Endothelial cell of umbilical vein (primary cell): ENCODE measurements at regions not wholly inside any gene's neighbourhood (a gene's known extent, or its start where the extent isn't known, plus 50 kb on each side); places are given as distances from the start of the nearest gene placed in this dataset.

Experiments used
- BruUV-seq: library from RNA; stranded (reverse); fragments of 400-500 nt; replicated peaks from 2 replicates; lab custom pipeline; 2021; lab: Mats Ljungman, UMichigan
- CTCF ChIA-PET: fragments of 300-600, 350-600 bp; sonication (Branson Sonifier 250); formaldehyde crosslinking; loops from one replicate; lab custom pipeline; 2021; ENCODE audit warnings: antibody characterized with exemption, inconsistent platforms; lab: Charles Lee
- POLR2A ChIA-PET: fragments of 300-600, 350-600 bp; sonication (Branson Sonifier 250); formaldehyde crosslinking; loops from one replicate; lab custom pipeline; 2021; ENCODE audit warnings: antibody characterized with exemption, inconsistent platforms; lab: Charles Lee
- DNase-seq: peaks from one replicate; pipeline ENCODE4 v3.0.0-alpha.2; 2011; ENCODE audit warnings: low read depth, low spot score
- FAIRE-seq: peaks from 2 replicates; lab custom pipeline; 2011; peaks lifted over from hg19 to GRCh38; lab: Jason Lieb, UNC
- H2AFZ ChIP-seq: 2 replicates; pipeline ENCODE4 v1.6.0; 2012; ENCODE audit warnings: low read depth, low read length, control low read depth, inconsistent platforms
- H3K27ac ChIP-seq: 2 replicates; pipeline ENCODE4 v1.5.1; 2011; ENCODE audit warnings: low read depth, mild to moderate bottlenecking, control low read depth, low read length, moderate library complexity; ENCODE audit not compliant: insufficient read depth
- H3K27me3 ChIP-seq, 2 experiments: 2 replicates each; pipeline versions ENCODE4 v1.6.0 to v1.6.1; 2011; ENCODE audit warnings: low read length in 2 of 2, mixed read lengths in 1 of 2; ENCODE audit not compliant: control insufficient read depth in 2 of 2, insufficient read depth in 2 of 2
- H3K36me3 ChIP-seq, 2 experiments: 2 replicates in 1 of 2; 3 replicates in 1 of 2; pipeline ENCODE4 v1.5.1; 2011; ENCODE audit warnings: low read length in 2 of 2, mild to moderate bottlenecking in 1 of 2, moderate library complexity in 1 of 2; ENCODE audit not compliant: control insufficient read depth in 2 of 2, insufficient read depth in 2 of 2; ENCODE audit errors: extremely low read depth in 1 of 2
- H3K4me1 ChIP-seq: 3 replicates; pipeline ENCODE4 v1.5.1; 2011; ENCODE audit warnings: mild to moderate bottlenecking, low read length; ENCODE audit not compliant: control insufficient read depth, insufficient read depth; ENCODE audit errors: extremely low read depth
- H3K4me2 ChIP-seq: 2 replicates; pipeline ENCODE4 v1.6.1; 2011; ENCODE audit warnings: low read length, control low read depth, mixed read lengths; ENCODE audit not compliant: insufficient read depth
- H3K4me3 ChIP-seq, 3 experiments: fragments of 200-600 bp in 1 of 3; sonication (generic), shearing (Covaris generic) in 1 of 3; replicated peaks in 1 of 3; 2 replicates each; pipeline ENCODE4 v1.5.1; 2011 to 2016; ENCODE audit warnings: control low read depth in 3 of 3, low read length in 3 of 3, mild to moderate bottlenecking in 2 of 3, inconsistent platforms in 1 of 3, low read depth in 1 of 3, moderate library complexity in 1 of 3; ENCODE audit not compliant: insufficient read depth in 1 of 3
- H3K79me2 ChIP-seq: 2 replicates; pipeline ENCODE4 v1.6.0; 2012; ENCODE audit warnings: low read length, inconsistent platforms; ENCODE audit not compliant: control insufficient read depth, insufficient read depth
- H3K9ac ChIP-seq: replicated peaks from 2 replicates; pipeline ENCODE3; 2011; ENCODE audit warnings: low read length, control low read depth; ENCODE audit not compliant: insufficient read depth; ENCODE audit errors: extremely low read depth
- H3K9me1 ChIP-seq: replicated peaks from 3 replicates; pipeline ENCODE4 v1.6.0; 2011; ENCODE audit warnings: mild to moderate bottlenecking, low read length; ENCODE audit not compliant: control insufficient read depth, insufficient read depth; ENCODE audit errors: extremely low read depth
- H3K9me3 ChIP-seq: replicated peaks from 2 replicates; pipeline ENCODE4 v1.5.1; 2012; ENCODE audit warnings: low read length, inconsistent platforms; ENCODE audit not compliant: control insufficient read depth, insufficient read depth
- H4K20me1 ChIP-seq: replicated peaks from 2 replicates; pipeline ENCODE3; 2011; ENCODE audit warnings: mild to moderate bottlenecking, low read length; ENCODE audit not compliant: control insufficient read depth, insufficient read depth; ENCODE audit errors: extremely low read depth
- CTCF ChIP-seq, 2 donors: IDR thresholded peaks; 1 replicate in 1 of 2; 2 replicates in 1 of 2; pipeline ENCODE4 v1.5.1; 2011; ENCODE audit warnings: low read length in 2 of 2, mild to moderate bottlenecking in 2 of 2, moderate library complexity in 2 of 2, control low read depth in 1 of 2, inconsistent platforms in 1 of 2, low read depth in 1 of 2; ENCODE audit not compliant: insufficient read depth in 1 of 2; ENCODE audit errors: extremely low read depth in 1 of 2
- EZH2 ChIP-seq: IDR thresholded peaks from 2 replicates; pipeline ENCODE4 v1.6.1; 2012; ENCODE audit warnings: borderline replicate concordance, low read depth, mild to moderate bottlenecking, moderate library complexity, low read length, inconsistent platforms; ENCODE audit not compliant: severe bottlenecking
- FOS ChIP-seq: IDR thresholded peaks from 2 replicates; pipeline ENCODE4 v1.6.1; 2011; ENCODE audit warnings: mild to moderate bottlenecking, low read length, moderate library complexity, borderline replicate concordance; ENCODE audit not compliant: insufficient read depth
- GATA2 ChIP-seq: IDR thresholded peaks from 2 replicates; pipeline ENCODE4 v1.7.0; 2011; ENCODE audit warnings: low read depth, mild to moderate bottlenecking, moderate library complexity, mixed read lengths, low read length; ENCODE audit not compliant: insufficient read length, insufficient read depth
- JUN ChIP-seq: IDR thresholded peaks from 2 replicates; pipeline ENCODE4 v1.6.1; 2011; ENCODE audit warnings: borderline replicate concordance, low read depth; ENCODE audit not compliant: insufficient read length, insufficient read depth
- MAX ChIP-seq: IDR thresholded peaks from 2 replicates; pipeline ENCODE4 v1.6.1; 2011; ENCODE audit not compliant: insufficient read depth, insufficient read length
- MYC ChIP-seq: IDR thresholded peaks from one replicate; pipeline ENCODE4 v1.6.1; 2011; ENCODE audit warnings: mild to moderate bottlenecking, low read depth, low read length
- POLR2A ChIP-seq: IDR thresholded peaks from 2 replicates; pipeline ENCODE4 v1.6.1; 2012; ENCODE audit warnings: low read depth, mild to moderate bottlenecking, control low read depth, low read length
- POLR2AphosphoS5 ChIP-seq: IDR thresholded peaks from 2 replicates; pipeline ENCODE4 v1.6.1; 2012; ENCODE audit warnings: low read depth, mild to moderate bottlenecking, control low read depth, low read length, moderate library complexity; ENCODE audit not compliant: insufficient read depth
- dilution Hi-C: fragments of 300-500 bp; cut with MboI; formaldehyde crosslinking; loops from one replicate; pipeline ENCODE4 v1.15.0; 2019; ENCODE audit warnings: low sequenced_read_pairs; ENCODE audit not compliant: extremely low pct_ligation_motif_present
- intact Hi-C: fragments of 100-400 bp; cut with micrococcal nuclease; formaldehyde crosslinking; loops from one replicate; pipeline ENCODE4 v1.10.0; 2022

DNA sequence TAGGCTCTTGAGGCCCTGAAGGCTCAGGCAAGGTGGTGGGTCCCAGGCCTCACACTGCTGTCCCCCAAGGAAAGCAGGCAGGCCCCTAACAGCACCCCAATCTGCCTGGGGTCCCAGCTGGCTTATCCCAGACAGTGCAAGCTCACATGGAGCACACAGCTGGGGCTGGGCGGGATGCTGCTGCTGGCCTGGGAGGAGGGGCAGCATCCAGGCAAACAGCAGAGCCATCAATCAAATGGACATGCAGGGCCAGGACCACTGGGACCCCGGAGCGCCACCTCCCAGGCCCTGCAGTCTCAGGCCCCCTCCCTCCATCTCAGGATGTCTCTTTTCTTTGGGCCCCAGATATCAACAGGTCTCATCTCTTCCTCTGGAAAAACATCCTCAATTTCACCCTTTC, 140.3 kb downstream of the BRD1 start:
- no peaks in the 10 kb centered on the region for H3K36me3 ChIP-seq
- no peaks in the 10 kb centered on the region for H3K4me1 ChIP-seq
- FAIRE-seq (no peak), DNase-seq (no peak)
- H2AFZ ChIP-seq: no peak overlapping the region
- ChIA-PET CTCF (interaction anchor here (1.3 kb wide), 1 partner anchor 14 kb away, joined by 4 read pairs; no protein-coding TSS in a partner anchor), POLR2A (no interaction called here)
- no peak for TF ChIP-seq FOS
- no peak for TF ChIP-seq MAX
- TF ChIP-seq POLR2A: no peak
- no peak for TF ChIP-seq POLR2AphosphoS5
- no peak for TF ChIP-seq JUN
- no peak for TF ChIP-seq GATA2
- TF ChIP-seq CTCF (IDR thresholded peaks at IDR 0.05; ENCODE audit: extremely low read depth in 1 of 2, insufficient read depth in 1 of 2, low read depth in 1 of 2, low read length in 2 of 2): no peak
- no peak for TF ChIP-seq MYC
- TF ChIP-seq EZH2: no peak
- H3K9ac ChIP-seq: no peak overlapping the region
- intact Hi-C loops: no loop called here
- no peaks in the 10 kb centered on the region for H3K9me3 ChIP-seq
- H3K27ac ChIP-seq: no peak overlapping the region
- H3K4me2 ChIP-seq: no peak overlapping the region
- H3K79me2 ChIP-seq: no peaks in the 10 kb centered on the region
- no TSS peak for BruUV-seq
- H3K4me3 ChIP-seq: no peak overlapping the region
- no peaks in the 10 kb centered on the region for H3K9me1 ChIP-seq
- dilution Hi-C loops: no loop called here
- H4K20me1 ChIP-seq: no peaks in the 10 kb centered on the region
- H3K27me3 ChIP-seq: peaks cover 0 to 2% of the 10 kb centered on the region in 2 experiments
